KMS-11 (cell line): ENCODE measurements at regions not wholly inside any gene's neighbourhood (a gene's known extent, or its start where the extent isn't known, plus 50 kb on each side); places are given as distances from the start of the nearest gene placed in this dataset.

Source experiments
- H2AFZ ChIP-seq: fragments of 200-600 bp; sonication (generic); 2 replicates; pipeline ENCODE4 v1.6.1; 2016; ENCODE audit warnings: antibody characterized with exemption, mixed run types, low read depth
- H3K27ac ChIP-seq: fragments of 200-600 bp; sonication (generic); 2 replicates; pipeline ENCODE4 v1.6.1; 2016; ENCODE audit warnings: mild to moderate bottlenecking, mixed run types
- H3K27me3 ChIP-seq: fragments of 200-600 bp; sonication (generic); 2 replicates; pipeline ENCODE4 v1.6.1; 2017; ENCODE audit warnings: mild to moderate bottlenecking, low read depth, mixed run types, moderate library complexity; ENCODE audit not compliant: insufficient read depth
- H3K36me3 ChIP-seq: fragments of 200-600 bp; sonication (generic); 2 replicates; pipeline ENCODE4 v1.6.1; 2017; ENCODE audit warnings: mild to moderate bottlenecking, mixed run types; ENCODE audit not compliant: insufficient read depth
- H3K4me1 ChIP-seq: fragments of 200-600 bp; sonication (generic); 2 replicates; pipeline ENCODE4 v1.6.1; 2016; ENCODE audit warnings: mild to moderate bottlenecking, low read depth, mixed run types; ENCODE audit not compliant: poor library complexity, severe bottlenecking
- H3K4me2 ChIP-seq: fragments of 200-600 bp; sonication (generic); 2 replicates; pipeline ENCODE4 v1.7.0; 2016; ENCODE audit warnings: mild to moderate bottlenecking, mixed run types
- H3K4me3 ChIP-seq: fragments of 200-600 bp; sonication (generic); IDR thresholded peaks from 2 replicates; pipeline ENCODE4 v1.6.1; 2017; ENCODE audit warnings: low read depth, low read length, mixed read lengths; ENCODE audit not compliant: insufficient read depth
- H3K79me2 ChIP-seq: fragments of 200-600 bp; sonication (generic); 2 replicates; pipeline ENCODE4 v1.6.1; 2016; ENCODE audit warnings: low read depth, mixed run types; ENCODE audit not compliant: insufficient read depth
- H3K9ac ChIP-seq: fragments of 200-600 bp; sonication (generic); 2 replicates; pipeline ENCODE4 v1.6.1; 2016; ENCODE audit warnings: mild to moderate bottlenecking, mixed run types
- H4K20me1 ChIP-seq: fragments of 200-600 bp; sonication (generic); 2 replicates; pipeline ENCODE4 v1.6.1; 2016; ENCODE audit warnings: mild to moderate bottlenecking, mixed run types; ENCODE audit not compliant: insufficient read depth
- TF ChIP-seq, protein P1 (sequence below): fragments of 200-600 bp; sonication (generic); conservative IDR thresholded peaks from 2 replicates; pipeline ENCODE4 v1.6.1; 2017; ENCODE audit warnings: low read depth, mild to moderate bottlenecking, antibody characterized with exemption, low read length, moderate library complexity, mixed read lengths

DNA sequence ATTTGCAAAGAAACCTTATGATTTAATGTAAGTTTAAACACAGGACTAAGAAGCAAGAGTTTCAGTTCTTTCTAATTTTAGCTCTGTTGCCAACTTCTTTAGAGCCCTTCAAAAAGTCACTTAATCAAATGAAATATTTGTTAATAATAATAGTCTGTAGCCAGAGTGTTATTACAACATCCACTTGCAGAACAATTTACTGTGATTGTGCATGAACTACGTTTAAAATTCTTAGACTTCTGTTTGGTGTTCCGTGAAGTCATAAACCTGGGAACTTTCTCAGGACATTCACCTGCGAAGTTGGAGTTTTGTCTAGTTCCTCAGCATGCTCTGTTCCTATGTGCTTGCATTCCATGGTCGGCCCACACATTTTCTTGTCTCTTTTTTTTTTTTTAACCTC is 244.0 kb upstream of the AVPR1A start:
- H3K27me3 ChIP-seq, result no peaks in the 10 kb centered on the region
- no peaks in the 10 kb centered on the region for H3K4me1 ChIP-seq
- no peaks in the 10 kb centered on the region for H3K36me3 ChIP-seq
- no peak overlapping the region for H2AFZ ChIP-seq
- H4K20me1 ChIP-seq, result no peaks in the 10 kb centered on the region
- TF ChIP-seq, protein P1, sequence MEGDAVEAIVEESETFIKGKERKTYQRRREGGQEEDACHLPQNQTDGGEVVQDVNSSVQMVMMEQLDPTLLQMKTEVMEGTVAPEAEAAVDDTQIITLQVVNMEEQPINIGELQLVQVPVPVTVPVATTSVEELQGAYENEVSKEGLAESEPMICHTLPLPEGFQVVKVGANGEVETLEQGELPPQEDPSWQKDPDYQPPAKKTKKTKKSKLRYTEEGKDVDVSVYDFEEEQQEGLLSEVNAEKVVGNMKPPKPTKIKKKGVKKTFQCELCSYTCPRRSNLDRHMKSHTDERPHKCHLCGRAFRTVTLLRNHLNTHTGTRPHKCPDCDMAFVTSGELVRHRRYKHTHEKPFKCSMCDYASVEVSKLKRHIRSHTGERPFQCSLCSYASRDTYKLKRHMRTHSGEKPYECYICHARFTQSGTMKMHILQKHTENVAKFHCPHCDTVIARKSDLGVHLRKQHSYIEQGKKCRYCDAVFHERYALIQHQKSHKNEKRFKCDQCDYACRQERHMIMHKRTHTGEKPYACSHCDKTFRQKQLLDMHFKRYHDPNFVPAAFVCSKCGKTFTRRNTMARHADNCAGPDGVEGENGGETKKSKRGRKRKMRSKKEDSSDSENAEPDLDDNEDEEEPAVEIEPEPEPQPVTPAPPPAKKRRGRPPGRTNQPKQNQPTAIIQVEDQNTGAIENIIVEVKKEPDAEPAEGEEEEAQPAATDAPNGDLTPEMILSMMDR, result no peak
- H3K27ac ChIP-seq, result no peak overlapping the region
- H3K79me2 ChIP-seq, result no peaks in the 10 kb centered on the region
- H3K4me3 ChIP-seq, result no peak overlapping the region
- H3K9ac ChIP-seq, result no peak overlapping the region
- H3K4me2 ChIP-seq, result no peak overlapping the region

DNA sequence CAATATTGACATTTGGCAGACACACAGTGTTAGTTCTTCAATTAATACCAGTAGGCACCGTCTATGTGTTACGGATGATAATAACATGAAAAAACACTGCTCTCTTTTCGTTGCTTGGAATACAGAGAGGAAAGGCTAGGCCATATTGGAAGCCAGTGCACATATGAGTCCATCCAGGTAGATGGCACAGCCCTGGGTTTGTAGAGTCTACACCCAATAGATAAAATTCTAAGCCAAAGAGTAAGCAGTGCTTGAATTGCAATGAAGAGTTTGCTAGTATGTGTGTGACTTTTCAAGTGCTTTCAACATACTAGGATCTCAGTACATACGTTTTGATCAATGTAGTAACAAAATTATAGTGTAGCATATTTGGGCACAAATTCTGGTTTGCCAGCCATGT is 243.3 kb upstream of the AVPR1A start:
- no peaks in the 10 kb centered on the region for H3K79me2 ChIP-seq
- no peaks in the 10 kb centered on the region for H4K20me1 ChIP-seq
- no peak overlapping the region for H3K4me3 ChIP-seq
- no peak overlapping the region for H3K4me2 ChIP-seq
- H3K36me3 ChIP-seq, result no peaks in the 10 kb centered on the region
- no peaks in the 10 kb centered on the region for H3K27me3 ChIP-seq
- TF ChIP-seq, protein P1, result no peak
- no peak overlapping the region for H3K27ac ChIP-seq
- H3K4me1 ChIP-seq, result no peaks in the 10 kb centered on the region
- H2AFZ ChIP-seq, result no peak overlapping the region
- no peak overlapping the region for H3K9ac ChIP-seq

DNA sequence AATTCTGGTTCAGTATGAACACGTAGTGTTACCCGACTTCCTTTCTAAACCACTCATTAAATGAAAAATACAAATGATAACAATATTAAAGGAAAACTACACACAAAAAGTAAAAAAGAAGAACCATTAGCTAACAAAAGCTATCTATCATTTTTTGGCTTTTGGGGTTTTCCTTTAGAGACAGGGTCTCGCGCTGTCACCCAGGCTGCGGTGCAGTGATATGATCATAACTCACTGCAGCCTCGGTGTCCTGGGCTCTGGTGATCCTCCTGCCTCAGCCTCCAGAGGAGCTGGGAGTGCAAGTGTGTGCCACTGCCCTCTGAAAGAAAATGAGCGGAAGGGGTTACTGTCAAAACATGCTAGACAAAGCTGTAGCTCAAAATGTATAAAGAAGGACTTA is 238.2 kb upstream of the AVPR1A start:
- Histone ChIP-seq H3K79me2 (no peaks in the 10 kb centered on the region), H3K27me3 (no peaks in the 10 kb centered on the region), H4K20me1 (no peaks in the 10 kb centered on the region), H3K27ac (no peak overlapping the region), H3K4me1 (no peaks in the 10 kb centered on the region), H3K36me3 (no peaks in the 10 kb centered on the region), H3K9ac (no peak overlapping the region), H3K4me3 (no peak overlapping the region), H3K4me2 (no peak overlapping the region), H2AFZ (no peak overlapping the region)
- TF ChIP-seq, protein P1, result no peak

DNA sequence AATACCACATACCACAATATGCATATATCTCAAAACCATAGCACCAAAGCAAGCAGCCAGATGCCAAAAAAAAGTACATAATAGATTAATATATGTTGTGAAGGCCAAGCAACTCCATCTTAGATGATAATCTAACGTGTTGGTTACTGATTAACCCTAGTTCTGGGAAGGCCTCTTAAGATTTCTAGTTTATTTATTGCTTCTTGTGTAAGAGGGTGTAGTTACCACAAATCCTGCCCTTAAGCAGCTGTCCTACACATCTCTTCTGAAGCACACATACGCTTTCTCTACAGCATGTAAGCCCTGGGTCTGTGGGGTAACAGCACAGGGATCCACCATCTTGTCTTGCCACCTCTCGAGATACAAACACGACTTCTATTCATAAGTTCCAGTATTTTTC is 236.8 kb upstream of the AVPR1A start:
- no peaks in the 10 kb centered on the region for H4K20me1 ChIP-seq
- H2AFZ ChIP-seq, result no peak overlapping the region
- no peak overlapping the region for H3K4me2 ChIP-seq
- TF ChIP-seq, protein P1, result no peak
- H3K27me3 ChIP-seq, result no peaks in the 10 kb centered on the region
- no peaks in the 10 kb centered on the region for H3K79me2 ChIP-seq
- no peaks in the 10 kb centered on the region for H3K4me1 ChIP-seq
- H3K36me3 ChIP-seq, result no peaks in the 10 kb centered on the region
- no peak overlapping the region for H3K27ac ChIP-seq
- H3K9ac ChIP-seq, result no peak overlapping the region
- H3K4me3 ChIP-seq, result no peak overlapping the region

DNA sequence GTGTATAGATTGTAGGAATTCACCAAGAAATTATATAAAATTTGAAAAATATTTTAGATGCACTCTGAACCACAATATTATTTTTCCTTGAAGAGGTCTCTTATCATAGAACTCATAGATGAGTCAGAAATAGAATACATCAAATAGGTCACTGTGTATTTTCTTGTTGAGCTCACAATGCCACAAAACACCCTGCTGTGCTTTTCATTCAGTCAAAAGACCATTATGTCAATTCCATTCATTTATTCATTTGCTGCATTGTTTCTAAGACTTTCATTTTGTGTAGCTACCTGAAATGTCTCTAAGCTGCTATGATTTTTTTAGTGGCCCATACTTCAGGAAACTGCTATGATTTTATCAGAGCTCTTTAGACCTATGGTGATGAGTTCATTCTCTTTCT is 231.9 kb upstream of the AVPR1A start:
- Histone ChIP-seq H3K27me3 (no peaks in the 10 kb centered on the region), H3K27ac (no peak overlapping the region), H2AFZ (no peak overlapping the region), H4K20me1 (no peaks in the 10 kb centered on the region), H3K4me1 (no peaks in the 10 kb centered on the region), H3K36me3 (no peaks in the 10 kb centered on the region), H3K4me2 (no peak overlapping the region), H3K4me3 (no peak overlapping the region), H3K9ac (no peak overlapping the region), H3K79me2 (no peaks in the 10 kb centered on the region)
- TF ChIP-seq, protein P1, result no peak
